ENCODE measurements at regions not wholly inside any gene's neighbourhood (a gene's known extent, or its start where the extent isn't known, plus 50 kb on each side); places are given as distances from the start of the nearest gene placed in this dataset.
"Not testable (repeated sequence)": the region's sequence is repeated elsewhere in the genome, so short reads cannot be mapped to it uniquely, and the experiment has no call there.

DNA sequence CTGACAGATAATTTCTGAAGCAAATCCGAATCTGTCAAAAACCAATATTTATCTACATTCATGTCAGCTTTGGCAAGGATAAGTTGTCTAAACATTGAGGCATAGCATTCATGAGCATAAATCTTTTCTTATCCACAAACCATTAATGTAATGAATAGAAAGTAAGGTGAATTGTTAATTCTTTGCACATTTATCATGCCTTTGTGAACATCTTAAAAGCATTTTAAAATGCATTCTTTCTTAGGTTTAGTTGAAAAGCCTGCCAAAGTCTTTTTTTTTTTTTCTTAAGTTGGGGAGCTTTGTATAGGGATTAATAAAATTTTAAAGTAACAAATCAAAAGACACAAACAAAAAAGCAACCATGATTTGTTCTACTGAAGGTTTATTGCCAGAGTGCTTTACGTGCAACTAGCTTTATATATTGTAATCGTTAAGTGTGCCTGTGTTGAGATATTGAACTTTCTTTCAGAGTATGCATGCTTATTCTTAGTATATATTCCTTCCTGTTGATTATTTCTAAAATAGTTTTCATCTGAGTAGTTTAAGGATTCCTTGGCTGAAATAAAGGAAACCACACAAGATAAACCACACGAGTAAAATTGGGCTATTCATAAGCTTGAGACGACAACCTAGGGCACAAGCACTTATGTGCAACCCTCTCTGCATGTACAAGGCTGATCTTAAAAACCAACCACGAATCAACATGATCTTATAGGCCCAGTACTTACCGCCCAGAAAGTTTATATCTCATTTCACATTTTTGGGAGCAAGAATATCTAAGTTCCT lies 1110.9 kb upstream of the CNTN5 start:
- no peak for DNase-seq

DNA sequence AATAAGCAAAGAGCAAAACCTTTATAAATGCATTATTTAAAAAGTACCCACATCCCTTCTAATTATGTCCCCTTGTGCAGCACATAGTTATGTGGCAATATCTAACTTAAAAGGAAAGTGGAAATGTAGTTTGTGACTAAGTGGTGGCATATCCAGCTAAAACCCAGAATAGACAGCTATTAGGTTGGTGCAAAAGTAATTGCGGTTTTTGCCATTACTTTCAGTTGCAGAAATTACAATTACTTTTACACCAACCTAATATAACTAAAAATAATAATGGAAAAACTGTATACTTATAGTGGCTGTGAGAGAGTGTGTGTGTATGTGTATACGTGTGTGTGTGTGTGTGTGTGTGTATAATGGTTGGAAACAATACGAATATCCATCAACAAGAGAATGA lies 1108.1 kb upstream of the CNTN5 start:
- DNase-seq: no peak

DNA sequence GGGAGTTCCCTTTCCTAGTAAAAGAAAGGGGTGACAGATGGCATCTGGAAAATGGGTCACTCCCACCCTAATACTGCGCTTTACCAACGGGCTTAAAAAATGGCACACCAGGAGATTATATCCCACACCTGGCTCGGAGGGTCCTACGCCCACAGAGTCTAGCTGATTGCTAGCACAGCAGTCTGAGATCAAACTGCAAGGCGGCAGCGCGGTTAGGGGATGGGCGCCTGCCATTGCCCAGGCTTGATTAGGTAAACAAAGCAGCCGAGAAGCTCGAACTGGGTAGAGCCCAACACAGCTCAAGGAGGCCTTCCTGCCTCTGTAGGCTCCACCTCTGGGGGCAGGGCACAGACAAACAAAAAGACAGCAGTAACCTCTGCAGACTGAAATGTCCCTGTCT lies 1097.8 kb upstream of the CNTN5 start:
- DNase-seq: not testable (repeated sequence)

DNA sequence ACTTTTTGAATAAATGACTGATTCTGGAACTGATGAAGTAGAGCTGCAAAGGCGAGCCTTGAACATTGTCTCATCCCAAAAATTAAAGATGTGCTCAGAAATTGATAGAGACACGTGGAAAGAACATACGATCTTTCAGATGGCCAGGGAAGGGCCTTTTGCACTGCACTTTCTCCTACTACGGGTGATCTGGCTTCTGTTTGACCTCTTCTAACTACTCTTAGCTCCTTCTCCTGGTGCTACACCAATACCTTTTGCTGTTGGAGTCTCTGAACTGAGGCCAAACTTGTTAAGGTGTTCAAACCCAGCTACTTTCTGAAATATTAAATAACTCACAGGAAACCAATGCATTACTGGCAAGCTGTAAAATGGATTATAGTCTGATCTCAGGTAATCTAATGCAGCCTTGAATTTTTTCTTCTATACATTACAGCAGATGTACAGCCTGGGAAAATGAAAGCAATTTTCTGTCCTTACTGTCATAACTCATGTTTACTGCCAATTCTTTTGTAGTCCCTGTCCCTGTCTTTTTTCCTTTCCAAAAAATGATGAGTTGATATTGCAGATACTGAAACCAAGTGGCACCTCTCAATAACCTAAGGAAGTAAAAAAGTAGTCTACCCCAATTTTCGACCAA lies 1086.1 kb upstream of the CNTN5 start:
- DNase-seq: no peak

DNA sequence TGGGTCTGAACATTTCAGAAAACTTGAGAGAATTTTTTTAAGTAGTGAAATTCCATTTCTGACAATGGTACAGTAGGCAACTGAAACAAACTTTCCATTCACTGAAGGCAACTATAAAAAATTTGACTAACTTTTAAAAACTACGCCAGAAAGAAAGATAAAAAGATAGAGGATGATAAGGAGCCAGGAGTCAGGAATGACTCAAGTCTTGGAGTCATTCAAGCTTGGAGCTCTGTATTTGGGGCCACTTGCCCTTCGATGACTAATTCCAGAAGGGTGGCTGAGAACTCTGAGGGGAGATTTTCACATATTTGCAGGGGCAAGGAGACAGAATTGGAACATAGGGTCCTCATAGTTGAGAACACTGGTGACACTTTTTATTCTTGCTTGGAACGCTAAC lies 1083.2 kb upstream of the CNTN5 start:
- no peak for DNase-seq

DNA sequence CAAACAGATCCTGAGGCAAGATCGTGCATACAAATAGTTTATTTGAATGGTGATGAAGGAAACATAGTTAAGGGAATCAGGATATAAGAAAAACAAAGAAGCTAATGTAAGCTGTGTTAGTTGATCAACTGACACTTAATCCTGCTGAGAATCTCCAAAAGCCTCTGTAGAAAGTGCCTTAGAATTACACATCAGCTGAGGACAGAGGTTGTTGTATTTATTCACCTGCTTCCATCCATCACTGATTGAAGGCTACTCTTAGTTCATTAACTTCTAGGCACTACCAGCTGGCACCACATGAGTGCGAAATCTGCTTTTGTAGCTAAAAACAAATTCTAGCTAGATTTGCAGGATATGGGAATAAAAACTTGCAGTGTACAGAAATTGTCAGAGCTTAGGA lies 1082.0 kb upstream of the CNTN5 start:
- peak; percentile 1 for DNase-seq

DNA sequence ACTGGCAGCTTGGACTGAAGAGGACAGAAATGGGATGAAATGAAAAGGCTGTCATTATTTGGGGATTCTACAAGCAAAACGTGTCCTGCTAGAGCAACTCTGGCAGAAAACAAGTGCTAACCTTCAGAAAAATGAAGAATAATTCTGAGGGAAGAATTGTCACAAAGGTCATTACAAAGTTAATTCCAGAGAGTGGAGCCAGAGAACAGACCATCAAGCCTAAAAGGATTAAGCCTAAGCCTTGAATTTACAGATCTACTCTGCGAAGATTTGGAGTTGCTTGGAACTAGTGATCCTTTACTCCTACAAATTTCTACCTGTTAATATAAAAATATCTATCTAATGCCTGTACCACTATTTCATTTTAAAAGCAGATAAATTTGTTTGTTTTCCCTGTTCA lies 1077.3 kb upstream of the CNTN5 start:
- DNase-seq: no peak

DNA sequence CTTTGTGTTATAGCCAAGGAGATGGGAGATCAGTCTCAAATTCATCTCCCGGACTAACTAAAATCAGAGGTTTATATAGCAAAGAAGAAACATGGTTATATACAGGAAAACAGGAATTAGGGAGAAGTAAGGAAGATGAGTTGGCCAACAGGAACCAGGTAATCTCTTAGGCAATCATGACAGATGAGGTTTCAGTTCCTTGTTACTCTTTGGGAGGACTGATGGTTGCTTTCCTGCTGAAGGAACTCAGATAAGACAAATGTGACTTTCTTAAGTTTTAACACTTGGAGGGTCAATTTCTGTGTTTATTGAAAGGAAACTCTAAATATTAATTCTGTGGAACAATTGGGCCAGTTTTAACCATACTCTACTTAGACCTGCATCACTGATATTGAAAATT lies 1072.0 kb upstream of the CNTN5 start:
- DNase-seq: no peak

DNA sequence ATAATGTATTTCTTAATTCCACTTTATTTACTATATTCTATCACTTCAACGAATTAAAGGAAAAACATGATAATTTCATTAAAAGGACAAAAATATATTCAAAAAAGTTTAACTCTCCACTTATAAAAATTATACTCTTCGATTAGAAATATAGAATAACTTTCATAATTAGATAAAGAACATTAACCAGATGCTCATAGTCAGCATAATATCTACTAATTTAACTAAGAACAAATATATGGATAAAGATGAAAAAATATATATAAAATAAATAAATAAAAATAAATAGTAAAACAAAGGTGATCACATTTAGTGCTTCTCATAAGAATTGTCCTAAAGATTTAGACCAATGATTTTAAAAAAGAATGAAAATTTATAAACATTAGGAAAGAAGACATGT lies 1065.2 kb upstream of the CNTN5 start:
- no peak for DNase-seq

DNA sequence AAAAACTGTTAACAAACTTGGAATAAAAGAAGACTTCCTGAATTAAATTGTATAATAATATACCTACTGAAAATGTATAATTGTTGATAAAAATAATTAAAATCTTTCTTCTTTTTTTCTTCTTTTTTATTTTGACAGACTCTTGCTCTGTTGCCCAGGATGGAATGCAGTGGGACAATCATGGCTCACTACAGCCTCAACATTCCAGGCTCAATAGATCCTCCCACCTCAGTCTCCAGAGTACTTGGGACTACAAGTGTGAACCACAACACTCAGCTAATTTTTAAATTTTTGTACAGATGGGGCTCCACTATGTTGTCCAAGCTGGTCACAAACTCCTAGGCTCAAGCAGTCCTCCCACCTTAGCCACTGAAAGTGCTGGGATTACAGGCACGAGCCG lies 1063.8 kb upstream of the CNTN5 start:
- no peak for DNase-seq

DNA sequence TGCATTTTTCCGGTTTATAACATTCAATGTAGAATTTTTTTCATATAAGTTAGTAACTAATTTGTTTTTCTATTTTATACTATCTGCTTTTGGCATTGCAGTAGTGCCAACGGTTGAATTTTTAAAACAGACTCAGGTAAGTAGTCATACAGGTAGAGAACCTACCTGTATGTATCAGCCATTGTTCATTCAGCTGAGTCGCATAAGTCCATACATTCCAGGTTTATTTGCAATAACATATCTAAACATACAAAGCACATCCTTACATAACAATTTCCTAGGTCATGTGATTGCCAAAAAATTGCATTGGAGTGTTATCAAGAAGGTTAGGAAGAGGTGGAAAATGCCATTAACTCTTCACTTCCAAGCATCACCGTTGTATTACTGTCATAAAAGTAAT lies 1059.3 kb upstream of the CNTN5 start:
- DNase-seq: no peak

DNA sequence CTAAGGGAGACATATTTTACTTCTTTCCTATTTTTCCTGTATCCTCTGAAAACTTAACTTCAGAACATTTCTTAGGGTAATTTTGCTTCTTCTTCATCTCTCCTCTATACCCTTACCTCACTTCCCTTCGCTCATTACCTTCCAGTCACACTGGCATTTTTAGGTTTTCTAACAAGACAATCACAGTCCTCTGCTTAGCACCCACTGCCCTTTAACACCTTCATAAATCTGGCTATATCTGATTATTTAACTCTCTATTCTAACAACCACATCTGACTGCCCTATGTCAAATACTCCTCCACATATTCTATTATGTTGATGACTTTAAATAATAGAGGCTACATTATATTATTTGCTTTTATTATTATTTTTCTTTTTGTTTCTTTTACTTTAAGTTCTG lies 1058.0 kb upstream of the CNTN5 start:
- no peak for DNase-seq

DNA sequence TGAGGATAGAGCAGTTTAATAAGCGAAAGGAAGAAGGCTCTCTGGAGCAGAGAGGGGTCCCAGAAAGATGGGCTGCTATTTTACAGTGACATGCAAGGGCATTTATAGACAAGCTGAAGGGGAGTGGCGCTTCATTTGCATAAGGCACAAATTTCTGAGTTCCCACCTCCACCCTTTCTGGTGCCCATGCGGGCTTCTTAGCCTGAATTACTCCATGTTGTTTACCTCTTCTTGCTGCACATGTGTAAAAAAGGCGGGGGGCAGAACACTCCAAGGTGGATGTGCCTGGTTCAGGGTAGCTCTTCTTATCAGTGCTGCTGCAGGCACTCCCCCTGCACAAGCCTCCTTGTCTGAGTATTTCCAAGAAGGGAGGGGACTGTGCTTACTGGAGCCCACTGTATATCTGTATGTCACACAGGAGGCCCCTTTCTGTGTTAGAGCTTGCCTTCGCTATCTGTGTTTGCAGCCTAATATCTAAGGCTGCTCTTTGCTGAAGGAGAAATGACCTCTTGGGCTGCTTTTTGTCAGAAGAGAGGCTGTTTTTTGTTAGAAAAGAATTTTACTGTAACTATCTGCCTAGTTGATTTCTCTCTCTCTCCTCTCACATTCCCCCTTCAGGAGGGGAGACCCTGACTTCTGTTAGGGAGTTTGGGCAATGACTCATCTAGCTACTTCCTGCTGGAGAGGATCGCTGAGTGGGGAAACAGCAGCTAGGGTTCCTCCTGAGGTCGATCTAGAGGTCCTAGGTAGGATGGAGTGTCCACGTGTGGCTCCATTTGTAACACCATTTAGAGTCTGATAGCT lies 1057.0 kb upstream of the CNTN5 start:
- DNase-seq: no peak

DNA sequence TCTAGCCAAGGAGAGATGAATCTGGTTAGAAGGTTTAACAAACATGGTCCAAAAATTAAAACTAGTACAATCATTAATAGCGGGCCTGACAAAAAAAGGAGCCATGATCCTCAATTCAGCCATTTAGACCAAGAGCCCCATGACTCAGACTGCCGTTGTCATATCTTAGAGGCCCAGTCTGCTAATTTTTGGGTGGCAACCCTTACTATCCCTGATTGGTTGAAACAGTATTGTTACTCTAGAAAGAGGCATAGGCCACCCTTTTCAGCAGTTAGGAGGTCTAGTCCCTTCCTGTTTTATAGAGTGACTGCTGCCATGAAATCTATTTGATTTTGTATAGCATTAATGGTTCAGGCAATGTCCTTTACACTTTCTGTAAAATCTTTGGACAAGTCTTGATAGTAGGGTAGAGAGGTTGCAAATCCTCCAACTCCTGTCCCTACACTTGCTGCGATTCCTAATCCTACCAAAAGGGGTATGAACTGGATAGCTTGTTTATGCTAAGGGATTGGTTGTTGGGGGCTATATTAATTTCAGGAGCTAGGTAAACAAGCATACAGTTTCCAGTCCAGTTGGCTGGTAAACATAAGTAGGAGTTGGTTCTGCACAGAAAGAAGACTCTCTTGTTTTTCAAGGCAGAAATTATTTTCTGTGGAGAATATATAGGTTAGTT lies 1056.3 kb upstream of the CNTN5 start:
- no peak for DNase-seq

DNA sequence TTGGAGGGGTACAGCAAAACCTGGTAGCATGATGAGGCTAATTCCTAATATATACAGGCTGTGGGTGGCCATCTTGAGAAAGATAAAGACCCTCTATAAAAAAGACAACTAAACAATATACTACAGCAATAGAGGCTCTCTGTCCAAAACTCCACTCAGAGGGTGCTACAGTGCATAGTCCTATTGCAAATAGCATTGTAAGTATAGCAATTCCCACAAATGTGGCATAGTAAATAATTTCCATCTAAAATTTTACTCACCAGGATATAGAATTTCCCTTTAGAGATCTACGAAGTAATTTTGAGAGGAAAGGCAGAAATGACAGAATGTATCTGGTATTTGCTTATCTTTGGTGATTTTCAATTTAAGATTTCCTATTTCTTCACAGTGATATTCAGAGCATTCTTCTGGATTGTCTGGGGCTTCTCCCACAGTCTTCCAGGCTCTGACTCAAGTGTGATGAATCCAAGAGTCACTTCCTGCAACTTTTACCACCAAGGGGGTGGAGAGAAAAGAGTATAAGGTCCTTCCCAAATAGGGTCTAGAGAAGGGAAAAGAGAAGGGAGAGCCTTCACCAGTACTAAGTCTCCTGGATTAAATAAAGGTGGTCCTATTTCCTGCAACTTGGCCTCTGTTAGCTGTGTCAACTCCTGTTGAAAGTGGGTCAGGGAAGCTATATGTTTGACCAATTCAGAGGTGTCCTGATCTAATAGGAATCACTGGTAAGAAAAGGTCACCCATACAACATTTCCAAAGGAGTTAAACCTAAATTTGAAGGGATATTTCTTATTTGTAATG lies 1054.7 kb upstream of the CNTN5 start:
- no peak for DNase-seq

DNA sequence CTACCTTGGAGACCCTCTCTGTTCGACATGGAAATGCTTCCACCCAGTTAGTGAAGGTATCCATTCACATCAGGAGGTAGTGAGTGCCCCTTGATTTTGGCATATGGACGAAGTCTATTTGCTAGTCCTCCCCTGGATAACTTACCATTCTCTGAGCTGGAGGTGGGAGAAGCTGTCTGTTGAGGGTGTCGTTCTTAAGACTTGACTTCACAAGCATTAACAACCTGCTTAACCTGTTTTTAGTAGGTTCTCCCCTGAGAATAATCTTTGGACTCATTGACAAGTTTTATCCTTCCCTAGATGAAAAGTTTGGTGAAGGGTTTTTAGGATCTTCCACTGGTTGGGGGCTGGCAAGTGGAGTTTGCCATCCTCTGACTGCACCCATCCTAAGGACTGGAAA lies 1053.8 kb upstream of the CNTN5 start:
- no peak for DNase-seq

DNA sequence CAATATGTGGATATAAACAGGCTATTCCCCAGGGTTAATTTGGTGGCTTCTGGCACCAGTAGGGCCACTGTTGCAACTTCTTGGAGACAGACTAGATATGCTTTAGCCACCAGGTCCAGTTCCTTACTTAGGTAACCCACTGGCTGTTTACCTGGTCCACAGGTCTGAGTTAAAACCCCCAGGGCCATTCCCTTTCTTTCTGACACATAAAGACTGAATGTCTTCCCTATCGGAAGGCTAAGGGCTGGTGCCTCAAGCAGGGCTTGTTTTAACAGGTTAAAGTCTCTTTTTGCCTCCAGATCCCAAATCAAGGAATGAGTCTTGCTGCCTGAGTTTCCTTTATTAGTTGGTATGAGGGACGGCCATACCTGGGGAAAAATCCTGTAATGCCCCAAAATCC lies 1052.7 kb upstream of the CNTN5 start:
- DNase-seq: no peak

DNA sequence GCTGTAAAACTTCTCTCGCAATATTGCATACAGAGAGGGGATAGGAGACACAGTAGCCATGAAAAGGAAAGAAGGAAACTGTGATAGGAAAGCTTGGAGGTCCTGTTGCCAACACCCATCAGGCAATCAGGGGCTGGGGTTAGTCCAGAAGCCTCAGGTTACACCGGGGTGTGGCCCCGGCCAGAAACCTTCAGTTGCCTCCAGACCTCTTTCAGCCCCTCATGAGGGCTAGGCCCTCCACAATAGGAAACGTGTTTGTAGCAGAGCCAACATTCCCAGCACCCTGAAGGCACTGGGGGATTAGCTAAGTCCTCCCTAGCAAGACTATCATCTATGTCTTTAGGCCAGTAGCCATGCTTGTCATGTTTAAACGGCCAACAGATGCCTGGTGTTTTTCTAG lies 1048.0 kb upstream of the CNTN5 start:
- no peak for DNase-seq

DNA sequence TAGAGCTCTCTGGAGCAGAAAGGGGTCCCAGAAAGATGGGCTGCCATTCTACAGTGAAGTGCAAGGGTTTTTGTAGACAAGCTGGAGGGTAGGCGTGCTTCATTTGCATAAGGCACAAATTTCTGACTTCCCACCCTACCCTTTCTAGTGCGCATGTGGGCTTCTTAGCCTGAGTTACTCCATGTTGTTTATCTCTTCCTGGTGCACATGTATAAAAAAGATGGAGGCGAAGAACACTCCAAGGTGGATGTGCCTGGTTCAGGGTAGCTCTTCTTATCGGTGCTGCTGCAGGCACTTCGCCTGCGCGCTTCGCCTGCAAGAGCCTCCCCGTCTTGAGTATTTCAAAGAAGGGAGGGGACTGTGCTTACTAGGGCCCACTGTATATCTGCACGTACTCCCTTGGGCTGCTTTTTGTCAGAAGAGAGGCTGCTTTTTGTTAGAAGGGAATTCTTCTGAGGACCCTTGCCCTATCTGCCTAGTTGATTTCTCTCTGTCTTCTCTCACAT lies 1047.3 kb upstream of the CNTN5 start:
- DNase-seq: no peak

DNA sequence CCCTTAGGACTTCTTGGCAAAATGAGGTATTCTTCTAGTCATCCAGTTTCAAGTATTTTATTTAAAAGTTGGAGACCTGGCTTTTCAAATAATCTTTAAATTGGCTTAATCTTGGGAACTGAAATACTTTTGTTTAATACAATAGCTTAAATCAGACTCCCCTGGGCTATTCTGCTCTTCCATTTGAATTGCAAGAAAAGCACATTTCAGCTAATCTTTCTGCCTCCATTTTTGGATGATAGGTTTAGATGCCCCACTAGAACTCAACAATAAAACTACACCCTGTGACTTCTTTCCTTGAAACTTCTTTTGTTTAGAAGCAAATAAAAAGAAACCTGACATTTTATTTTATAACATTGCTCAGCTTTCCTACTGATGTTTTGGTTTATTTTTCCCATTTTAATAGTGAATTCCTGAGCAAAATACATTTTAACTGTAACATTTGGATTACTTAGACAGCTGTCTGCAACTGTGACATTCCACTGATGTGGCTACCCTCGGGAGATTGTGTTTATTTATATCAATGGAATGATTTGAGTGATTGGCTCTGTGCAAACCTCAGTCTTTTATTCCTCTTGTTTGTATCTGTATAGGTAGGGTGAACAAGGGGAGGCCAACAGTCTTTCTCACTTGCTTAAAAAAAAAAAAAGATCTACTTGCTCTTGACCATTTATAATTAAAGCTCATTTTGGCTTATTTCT lies 1045.8 kb upstream of the CNTN5 start:
- no peak for DNase-seq

DNA sequence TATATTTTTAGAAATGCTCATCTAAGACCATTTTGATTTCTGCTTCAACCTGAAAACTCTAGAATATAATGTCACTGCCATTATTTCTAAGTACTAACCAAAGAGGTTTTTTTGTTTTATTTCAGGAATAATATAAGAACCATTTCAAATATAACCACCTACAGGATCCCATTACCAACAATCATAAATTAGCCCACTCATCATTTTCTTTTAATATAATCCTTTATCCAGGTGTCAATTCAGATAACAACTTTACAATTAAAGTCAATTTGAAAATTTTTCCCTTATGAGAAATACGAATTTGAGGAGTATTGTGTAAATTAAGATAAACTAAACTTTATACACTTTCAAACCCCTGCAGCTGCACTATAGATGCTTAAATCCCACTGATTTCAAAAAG lies 1043.0 kb upstream of the CNTN5 start:
- DNase-seq: no peak

DNA sequence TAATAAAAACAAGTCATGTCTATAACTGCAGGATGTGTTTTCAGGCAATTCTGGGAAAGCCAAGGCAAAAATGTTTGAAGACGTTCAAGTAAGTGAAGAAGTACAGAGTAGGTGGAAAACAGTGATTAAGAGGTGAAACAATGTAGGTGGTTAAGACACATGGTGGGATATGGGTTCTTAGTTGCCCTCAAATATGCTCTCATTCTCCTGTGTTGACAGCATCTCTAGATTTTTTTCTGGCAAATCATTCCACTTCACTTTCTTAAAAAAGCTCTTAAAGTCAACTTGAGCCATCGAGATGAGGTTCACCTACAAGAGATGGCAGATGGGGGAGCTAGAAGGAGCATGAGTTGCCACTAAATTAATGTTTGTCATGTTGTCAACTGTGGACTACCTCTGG lies 1041.0 kb upstream of the CNTN5 start:
- no peak for DNase-seq
